Activated CD4-positive, alpha-beta T cell treated with anti-CD3 and anti-CD28 coated beads, Interleukin-2, amount 10 ng/mL, durations not matched to agents 7 days and 5 days (primary cell): ENCODE measurements at regions not wholly inside any gene's neighbourhood (a gene's known extent, or its start where the extent isn't known, plus 50 kb on each side); places are given as distances from the start of the nearest gene placed in this dataset.

Experiments
- CTCF ChIA-PET: fragments of 350-600 bp; sonication (Branson Sonifier 250); formaldehyde crosslinking; loops from one replicate; lab custom pipeline; 2021; ENCODE audit warnings: antibody characterized with exemption; lab: Charles Lee
- POLR2A ChIA-PET: fragments of 350-600 bp; sonication (Branson Sonifier 250); formaldehyde crosslinking; loops from one replicate; lab custom pipeline; 2021; ENCODE audit warnings: antibody characterized with exemption; lab: Charles Lee
- DNase-seq: peaks from one replicate; pipeline ENCODE4 v3.0.0-alpha.2; 2020
- H3K27ac Mint-ChIP-seq: one replicate; pipeline ENCODE4 v1.8.0; 2021; ENCODE audit warnings: mild to moderate bottlenecking, moderate library complexity, mixed read lengths
- H3K27me3 Mint-ChIP-seq: one replicate; pipeline ENCODE4 v1.8.0; 2021; ENCODE audit warnings: mixed read lengths
- H3K36me3 Mint-ChIP-seq: one replicate; pipeline ENCODE4 v1.8.0; 2021; ENCODE audit warnings: low read depth, mixed read lengths
- H3K4me1 Mint-ChIP-seq: one replicate; pipeline ENCODE4 v1.8.0; 2021; ENCODE audit warnings: mixed read lengths
- H3K4me3 Mint-ChIP-seq: one replicate; pipeline ENCODE4 v1.8.0; 2021; ENCODE audit warnings: mild to moderate bottlenecking, moderate library complexity, mixed read lengths
- H3K9me3 Mint-ChIP-seq: one replicate; pipeline ENCODE4 v1.8.0; 2021; ENCODE audit warnings: mixed read lengths

DNA sequence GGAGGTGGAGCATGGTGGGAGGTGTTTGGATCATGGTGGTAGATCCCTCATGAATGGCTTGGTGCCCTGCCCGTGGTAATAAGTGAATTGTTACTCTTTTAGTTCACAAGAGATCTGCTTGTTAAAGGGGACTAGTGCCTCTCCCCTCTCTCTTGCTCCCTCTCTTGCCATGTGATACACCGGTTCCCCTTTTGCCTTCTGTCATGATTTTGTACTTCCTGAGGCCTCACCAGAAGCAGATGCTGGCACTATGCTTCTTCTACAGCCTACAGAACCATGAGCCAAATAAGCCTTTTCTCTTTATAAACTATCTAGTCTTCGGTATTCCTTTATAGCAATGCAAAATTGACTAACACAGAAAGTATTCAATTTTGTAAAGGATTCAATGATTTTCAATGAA lies 817.1 kb downstream of the TLR4 start:
- Mint-ChIP-seq H3K9me3 (no peaks in the 10 kb centered on the region), H3K4me3 (no peak overlapping the region), H3K36me3 (no peaks in the 10 kb centered on the region), H3K27ac (no peak overlapping the region), H3K4me1 (no peaks in the 10 kb centered on the region), H3K27me3 (no peaks in the 10 kb centered on the region)
- ChIA-PET CTCF (no interaction called here), POLR2A (no interaction called here)
- DNase-seq: no peak

DNA sequence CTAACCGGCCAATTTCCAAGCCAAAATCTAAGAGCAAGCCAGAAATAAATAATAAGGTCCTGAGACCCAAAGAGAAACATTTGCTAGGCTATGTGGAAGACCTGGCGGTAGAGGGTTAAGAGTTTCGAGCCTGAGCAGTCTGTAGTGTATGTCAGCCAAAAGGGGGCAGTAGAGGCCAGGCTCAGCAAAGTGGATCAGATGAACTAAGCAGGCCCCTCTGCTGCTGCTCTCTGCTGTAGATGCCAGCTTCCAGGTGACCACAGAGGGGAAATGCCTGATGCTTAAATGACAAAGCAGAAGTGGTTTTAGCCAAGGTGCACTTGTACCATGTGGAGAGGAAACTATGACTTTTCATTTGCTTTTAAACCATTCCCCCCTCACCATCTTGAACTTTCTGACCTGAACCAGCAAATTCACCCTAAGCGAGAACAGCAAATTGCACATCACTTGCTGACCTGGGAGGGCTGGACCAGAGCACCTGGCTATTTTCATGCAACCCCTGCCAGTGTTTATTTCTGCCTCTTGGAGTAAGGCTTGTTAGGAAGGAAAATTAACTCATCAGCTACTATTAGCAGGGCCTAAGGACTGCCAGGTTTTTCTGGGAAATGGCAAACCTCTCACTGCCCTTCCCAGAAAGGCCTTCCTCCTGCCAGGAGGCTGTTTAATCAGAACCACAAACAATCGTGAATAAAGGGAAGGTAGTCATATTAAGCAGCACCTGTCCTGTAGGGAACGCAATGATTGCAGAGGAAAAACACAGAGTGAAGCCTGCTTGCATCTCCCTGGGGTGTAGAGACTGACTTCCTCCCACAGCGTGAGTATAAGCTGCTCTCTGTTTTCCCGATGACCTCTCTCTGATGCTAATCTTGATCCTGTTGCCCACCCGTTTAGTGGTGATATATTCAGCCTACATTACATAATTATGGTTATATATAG lies 818.2 kb downstream of the TLR4 start:
- Mint-ChIP-seq H3K27me3 (no peaks in the 10 kb centered on the region), H3K4me1 (no peaks in the 10 kb centered on the region), H3K36me3 (no peaks in the 10 kb centered on the region), H3K4me3 (no peak overlapping the region), H3K27ac (no peak overlapping the region), H3K9me3 (no peaks in the 10 kb centered on the region)
- ChIA-PET POLR2A (no interaction called here), CTCF (no interaction called here)
- DNase-seq: peak; percentile 13

DNA sequence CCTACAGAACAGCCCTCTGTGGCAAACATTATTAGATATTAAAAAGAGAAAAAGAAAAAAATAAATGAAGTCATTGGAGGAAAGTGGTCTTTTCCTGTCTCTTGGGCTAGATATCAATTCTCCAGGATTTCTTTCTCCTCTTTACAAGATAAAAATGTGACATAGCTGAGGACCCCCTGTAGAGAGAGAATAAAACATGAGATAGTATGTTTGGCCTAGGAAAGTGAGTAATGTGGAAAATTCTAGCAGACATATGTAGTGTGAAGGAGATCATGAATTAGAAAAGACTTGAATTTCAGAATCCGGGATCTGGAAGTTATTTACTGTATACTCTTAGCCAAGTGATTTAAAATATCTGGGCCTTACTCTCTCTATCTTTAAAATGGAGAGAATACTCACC lies 823.1 kb downstream of the TLR4 start:
- Mint-ChIP-seq H3K9me3 (no peaks in the 10 kb centered on the region), H3K27me3 (no peaks in the 10 kb centered on the region), H3K36me3 (no peaks in the 10 kb centered on the region), H3K27ac (no peak overlapping the region), H3K4me3 (no peak overlapping the region), H3K4me1 (no peaks in the 10 kb centered on the region)
- POLR2A ChIA-PET: no interaction called here
- CTCF ChIA-PET: no interaction called here
- no peak for DNase-seq

DNA sequence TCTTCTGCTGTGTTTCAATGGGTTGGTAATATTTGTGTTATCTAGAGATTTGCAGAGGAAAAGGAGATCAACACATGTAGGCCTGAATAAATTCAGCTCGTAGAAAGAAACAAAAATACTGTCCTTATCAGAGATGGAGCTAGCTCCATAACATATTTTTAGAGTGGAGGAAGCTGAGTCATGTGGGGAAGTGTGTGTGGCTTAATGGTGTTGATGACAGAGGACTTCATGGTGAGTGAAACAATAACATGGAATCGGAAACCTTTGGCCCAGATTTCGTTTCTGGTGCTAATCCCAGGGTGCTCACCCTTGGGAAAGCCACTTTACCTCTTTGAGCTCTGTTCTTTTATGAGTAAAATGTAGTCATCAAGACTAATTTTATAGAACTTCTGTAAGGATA lies 825.0 kb downstream of the TLR4 start:
- Mint-ChIP-seq H3K9me3 (no peaks in the 10 kb centered on the region), H3K27me3 (no peaks in the 10 kb centered on the region), H3K27ac (no peak overlapping the region), H3K4me3 (no peak overlapping the region), H3K36me3 (no peaks in the 10 kb centered on the region), H3K4me1 (no peaks in the 10 kb centered on the region)
- ChIA-PET POLR2A (no interaction called here), CTCF (no interaction called here)
- DNase-seq: no peak

DNA sequence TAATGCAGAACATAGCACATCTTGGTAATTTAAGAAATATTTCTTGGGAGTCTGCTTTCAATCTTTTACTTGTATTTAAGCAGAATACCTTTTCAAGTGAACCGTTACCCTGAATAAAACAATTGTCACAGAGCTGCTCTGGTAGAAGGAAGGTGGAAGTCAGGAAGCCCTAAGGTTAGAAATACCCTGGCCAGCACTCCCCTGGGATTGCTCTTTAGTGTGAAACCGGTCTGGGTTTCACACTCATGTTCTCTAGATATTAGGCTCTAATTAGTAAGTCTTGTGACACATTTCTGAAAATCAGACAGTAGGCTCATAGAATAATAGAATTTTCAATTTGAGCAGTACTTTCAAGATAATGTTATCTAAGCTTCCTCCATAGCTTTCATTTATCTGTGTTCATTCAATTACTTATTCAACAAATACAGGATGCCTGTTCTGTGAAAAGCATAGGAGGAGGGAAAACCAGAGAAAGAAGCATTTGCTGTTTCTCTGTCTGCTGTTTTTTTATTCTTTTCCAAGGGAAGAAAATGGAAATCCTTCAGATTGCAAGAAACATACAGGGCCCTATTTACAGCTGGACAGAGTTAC lies 825.5 kb downstream of the TLR4 start:
- DNase-seq: no peak
- H3K36me3 Mint-ChIP-seq: no peaks in the 10 kb centered on the region
- H3K4me1 Mint-ChIP-seq: no peaks in the 10 kb centered on the region
- H3K9me3 Mint-ChIP-seq: no peaks in the 10 kb centered on the region
- POLR2A ChIA-PET: no interaction called here
- H3K4me3 Mint-ChIP-seq: no peak overlapping the region
- H3K27me3 Mint-ChIP-seq: no peaks in the 10 kb centered on the region
- CTCF ChIA-PET: no interaction called here
- no peak overlapping the region for H3K27ac Mint-ChIP-seq

DNA sequence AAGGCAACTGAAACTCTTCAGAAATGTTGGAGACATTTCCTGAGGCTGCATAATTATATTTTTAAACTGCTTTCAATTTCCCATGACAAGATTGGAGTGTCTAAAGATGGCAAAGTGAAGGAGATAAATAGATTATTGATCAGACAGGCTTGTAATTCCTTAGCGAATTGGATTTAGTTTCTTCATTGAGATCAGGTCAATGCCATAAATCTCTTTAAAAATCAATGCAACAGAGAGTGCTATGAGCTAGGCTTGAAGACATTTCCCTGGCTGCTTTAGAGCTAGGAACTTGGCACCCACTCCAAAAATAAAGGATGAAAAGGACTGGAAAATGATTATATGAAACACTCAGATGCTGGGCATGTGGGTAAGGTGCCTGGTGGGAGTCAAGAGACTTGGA lies 828.4 kb downstream of the TLR4 start:
- CTCF ChIA-PET: interaction anchor here (0.5 kb wide), 1 partner anchor 1377 kb away, joined by 4 read pairs; no protein-coding TSS in a partner anchor
- no peak for DNase-seq
- Mint-ChIP-seq H3K9me3 (no peaks in the 10 kb centered on the region), H3K4me1 (no peaks in the 10 kb centered on the region), H3K36me3 (no peaks in the 10 kb centered on the region), H3K27ac (no peak overlapping the region), H3K4me3 (no peak overlapping the region), H3K27me3 (no peaks in the 10 kb centered on the region)
- POLR2A ChIA-PET: no interaction called here

DNA sequence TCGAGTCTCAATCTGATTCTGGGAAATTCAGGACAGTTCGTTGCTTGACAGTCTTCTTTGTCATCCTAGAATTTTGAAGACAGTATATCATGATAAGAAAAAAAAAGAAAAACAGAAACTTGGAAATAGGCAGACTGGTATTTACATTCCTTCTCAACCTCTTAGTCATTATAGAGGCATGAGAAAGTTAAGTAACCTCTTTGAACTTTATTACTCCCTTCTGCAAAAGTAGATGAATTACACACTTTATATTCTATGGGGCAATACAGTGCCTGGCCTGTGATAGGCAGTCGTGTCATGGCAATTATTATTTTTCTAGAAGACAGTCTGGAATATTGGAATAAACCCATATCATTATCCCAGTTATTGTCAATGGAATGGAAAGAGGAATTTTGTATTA lies 828.9 kb downstream of the TLR4 start:
- Mint-ChIP-seq H3K4me1 (no peaks in the 10 kb centered on the region), H3K27me3 (no peaks in the 10 kb centered on the region), H3K9me3 (no peaks in the 10 kb centered on the region), H3K36me3 (no peaks in the 10 kb centered on the region), H3K4me3 (no peak overlapping the region), H3K27ac (no peak overlapping the region)
- no peak for DNase-seq
- POLR2A ChIA-PET: no interaction called here
- CTCF ChIA-PET: no interaction called here

DNA sequence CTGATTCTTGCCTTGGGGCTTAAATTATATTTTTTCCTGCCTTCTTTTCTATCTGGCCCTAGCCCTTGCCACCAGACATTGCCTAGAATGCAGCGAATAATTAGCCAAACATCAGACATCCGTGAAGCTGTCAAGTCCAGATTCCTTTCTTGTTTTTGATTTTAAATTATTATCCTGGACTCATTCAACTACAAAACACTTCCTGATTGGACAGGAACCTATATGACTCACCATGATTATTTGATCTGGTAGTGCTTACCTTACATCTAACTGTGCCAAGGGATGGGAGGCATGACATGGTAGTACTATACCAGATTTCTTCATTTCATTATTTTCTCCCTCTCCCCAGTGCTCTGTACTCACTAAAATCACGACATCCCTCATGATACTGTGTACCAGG lies 829.6 kb downstream of the TLR4 start:
- no peak for DNase-seq
- ChIA-PET CTCF (no interaction called here), POLR2A (no interaction called here)
- no peak overlapping the region for H3K27ac Mint-ChIP-seq
- no peaks in the 10 kb centered on the region for H3K9me3 Mint-ChIP-seq
- H3K36me3 Mint-ChIP-seq: no peaks in the 10 kb centered on the region
- H3K4me1 Mint-ChIP-seq: no peaks in the 10 kb centered on the region
- H3K4me3 Mint-ChIP-seq: no peak overlapping the region
- no peaks in the 10 kb centered on the region for H3K27me3 Mint-ChIP-seq

DNA sequence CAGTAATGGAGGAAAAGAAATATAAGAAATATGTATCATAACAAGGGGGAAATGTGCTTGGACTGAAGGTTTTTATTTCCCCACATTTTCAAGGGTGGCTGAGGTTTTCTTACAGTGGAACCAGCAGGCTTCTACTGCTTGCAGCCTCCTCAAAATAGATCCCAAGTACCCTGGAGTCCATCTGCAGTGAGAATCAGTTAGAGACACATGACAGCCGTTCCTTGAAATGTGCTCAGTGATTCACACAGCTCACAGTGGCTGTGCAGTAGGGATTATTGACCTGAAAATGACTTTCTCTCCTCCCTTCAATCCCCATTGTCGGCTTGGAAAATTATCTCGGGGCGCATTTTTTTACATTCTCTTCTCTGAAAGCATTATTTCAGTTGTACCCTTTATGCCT lies 832.0 kb downstream of the TLR4 start:
- ChIA-PET CTCF (no interaction called here), POLR2A (no interaction called here)
- Mint-ChIP-seq H3K4me3 (no peak overlapping the region), H3K9me3 (no peaks in the 10 kb centered on the region), H3K27ac (no peak overlapping the region), H3K27me3 (no peaks in the 10 kb centered on the region), H3K4me1 (no peaks in the 10 kb centered on the region), H3K36me3 (no peaks in the 10 kb centered on the region)
- DNase-seq: no peak

DNA sequence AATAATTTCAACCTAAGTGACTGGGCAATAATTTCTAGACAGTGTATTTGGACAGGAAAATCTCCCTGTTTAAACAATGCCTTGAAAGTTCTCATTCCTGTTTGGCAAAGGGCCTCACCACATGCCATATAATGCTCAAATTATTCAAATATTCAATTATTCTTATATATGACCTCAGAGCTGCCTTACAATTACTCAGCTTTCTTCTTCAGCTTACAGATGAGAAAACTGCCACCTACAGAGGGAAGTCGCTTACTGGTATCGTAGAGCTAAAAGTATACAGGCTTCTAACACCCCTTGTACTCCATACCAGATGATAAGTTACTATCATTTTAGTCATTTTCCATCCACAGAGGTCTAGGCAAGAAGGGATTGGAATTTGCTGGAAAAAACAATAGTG lies 830.3 kb downstream of the BRINP1 start:
- DNase-seq: no peak
- H3K27me3 Mint-ChIP-seq: no peaks in the 10 kb centered on the region
- H3K4me1 Mint-ChIP-seq: no peaks in the 10 kb centered on the region
- no peak overlapping the region for H3K4me3 Mint-ChIP-seq
- H3K36me3 Mint-ChIP-seq: no peaks in the 10 kb centered on the region
- no peak overlapping the region for H3K27ac Mint-ChIP-seq
- ChIA-PET CTCF (no interaction called here), POLR2A (no interaction called here)
- no peaks in the 10 kb centered on the region for H3K9me3 Mint-ChIP-seq

DNA sequence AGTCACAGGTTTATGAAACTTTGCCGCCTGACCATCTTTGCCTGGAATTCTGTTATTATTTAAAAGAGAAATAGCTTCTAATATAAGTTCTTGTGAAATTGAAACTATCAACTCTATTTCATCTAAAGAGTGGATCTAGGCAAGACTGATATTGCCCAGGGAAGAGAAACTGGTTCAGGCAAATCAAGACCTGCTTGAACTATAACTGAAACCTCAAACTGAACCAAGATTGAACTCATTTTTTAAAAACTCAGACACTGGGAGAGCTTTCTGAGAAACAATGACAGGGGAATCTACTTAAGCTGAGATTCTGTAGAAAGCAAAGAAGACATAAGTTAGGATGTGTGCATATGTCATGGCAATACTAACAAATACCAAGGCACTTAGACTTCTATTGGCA lies 815.8 kb downstream of the BRINP1 start:
- no peak for DNase-seq
- Mint-ChIP-seq H3K36me3 (no peaks in the 10 kb centered on the region), H3K4me1 (no peaks in the 10 kb centered on the region), H3K27me3 (no peaks in the 10 kb centered on the region), H3K4me3 (no peak overlapping the region), H3K9me3 (no peaks in the 10 kb centered on the region), H3K27ac (no peak overlapping the region)
- POLR2A ChIA-PET: no interaction called here
- CTCF ChIA-PET: no interaction called here

DNA sequence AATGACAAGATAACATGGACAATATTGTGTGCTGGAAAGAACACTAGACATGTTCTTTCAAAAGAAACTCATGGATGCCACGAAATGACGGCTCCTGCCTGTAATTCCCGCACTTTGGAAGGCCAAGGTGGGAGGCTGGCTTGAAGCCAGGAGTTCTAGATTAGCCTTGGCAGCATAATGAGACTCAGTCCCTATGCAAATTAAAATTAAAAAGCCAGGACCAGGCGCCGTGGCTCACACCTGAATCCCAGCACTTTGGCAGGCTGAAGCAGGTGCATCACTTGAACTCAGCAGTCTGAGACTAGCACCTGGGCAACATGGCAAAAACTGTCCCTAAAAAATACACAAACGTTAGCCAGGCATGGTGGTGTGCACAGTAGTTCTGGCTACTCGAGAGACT lies 814.2 kb downstream of the BRINP1 start:
- DNase-seq: no peak
- H3K4me1 Mint-ChIP-seq: no peaks in the 10 kb centered on the region
- H3K27ac Mint-ChIP-seq: no peak overlapping the region
- no peak overlapping the region for H3K4me3 Mint-ChIP-seq
- CTCF ChIA-PET: interaction anchor here (0.6 kb wide), 1 partner anchor 1788 kb away, joined by 3 read pairs; no protein-coding TSS in a partner anchor
- H3K36me3 Mint-ChIP-seq: no peaks in the 10 kb centered on the region
- no peaks in the 10 kb centered on the region for H3K27me3 Mint-ChIP-seq
- no peaks in the 10 kb centered on the region for H3K9me3 Mint-ChIP-seq
- POLR2A ChIA-PET: no interaction called here

DNA sequence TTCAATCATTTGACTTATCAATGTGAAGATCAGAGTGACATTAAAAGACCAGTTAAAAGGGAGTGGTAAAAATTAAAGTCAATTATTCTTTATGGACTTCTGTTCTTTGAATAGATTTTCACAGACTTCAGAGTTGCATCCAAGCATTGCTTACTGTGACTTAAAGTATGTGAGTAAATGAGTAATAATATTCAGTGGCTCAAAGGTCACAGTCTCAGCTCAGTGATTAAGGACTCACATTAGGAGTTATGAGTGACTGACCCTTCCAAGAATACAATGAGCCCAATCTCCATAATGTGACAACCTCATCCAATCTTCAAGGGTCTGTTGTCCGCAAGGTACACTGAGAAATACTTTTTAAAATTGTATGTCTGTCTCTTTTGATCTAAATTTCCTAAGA lies 811.2 kb downstream of the BRINP1 start:
- no peaks in the 10 kb centered on the region for H3K9me3 Mint-ChIP-seq
- ChIA-PET POLR2A (no interaction called here), CTCF (no interaction called here)
- no peak overlapping the region for H3K27ac Mint-ChIP-seq
- no peak overlapping the region for H3K4me3 Mint-ChIP-seq
- DNase-seq: no peak
- H3K4me1 Mint-ChIP-seq: no peaks in the 10 kb centered on the region
- H3K36me3 Mint-ChIP-seq: no peaks in the 10 kb centered on the region
- H3K27me3 Mint-ChIP-seq: no peaks in the 10 kb centered on the region
